ENCODE measurements at regions not wholly inside any gene's neighbourhood (a gene's known extent, or its start where the extent isn't known, plus 50 kb on each side); places are given as distances from the start of the nearest gene placed in this dataset.
"Not testable (repeated sequence)": the region's sequence is repeated elsewhere in the genome, so short reads cannot be mapped to it uniquely, and the experiment has no call there.

- no peak for DNase-seq
Observed at GRCh38 chr18:34942276-34942675, 98.9 kb upstream of the MAPRE2 start.

GRCh38 chr18:34942975-34943374 is 98.2 kb upstream of the MAPRE2 start:
- no peak for DNase-seq

- DNase-seq, result no peak
Observed at GRCh38 chr18:34943587-34943986, 97.6 kb upstream of the MAPRE2 start.

- DNase-seq, result no peak
Observed at GRCh38 chr18:34947711-34948125, 93.5 kb upstream of the MAPRE2 start.

- no peak for DNase-seq
Observed at GRCh38 chr18:34951625-34952379, 89.4 kb upstream of the MAPRE2 start.

GRCh38 chr18:34953212-34953611 is 88.0 kb upstream of the MAPRE2 start:
- no peak for DNase-seq

GRCh38 chr18:34955494-34955893 is 85.7 kb upstream of the MAPRE2 start:
- not testable (repeated sequence) for DNase-seq

GRCh38 chr18:34956663-34957062 is 84.5 kb upstream of the MAPRE2 start:
- no peak for DNase-seq

GRCh38 chr18:34957119-34957863 is 83.9 kb upstream of the MAPRE2 start:
- no peak for DNase-seq

- no peak for DNase-seq
Observed at GRCh38 chr18:34957864-34958259, 83.4 kb upstream of the MAPRE2 start.

- DNase-seq, result no peak
Observed at GRCh38 chr18:34959211-34959829, 81.9 kb upstream of the MAPRE2 start.

- no peak for DNase-seq
Observed at GRCh38 chr18:34959989-34960388, 81.2 kb upstream of the MAPRE2 start.

GRCh38 chr18:34965108-34965507 is 76.1 kb upstream of the MAPRE2 start:
- DNase-seq, result peak; percentile 13

- no peak for DNase-seq
Observed at GRCh38 chr18:34965566-34965965, 75.6 kb upstream of the MAPRE2 start.

GRCh38 chr18:34970106-34970505 is 71.1 kb upstream of the MAPRE2 start:
- no peak for DNase-seq

GRCh38 chr18:34971313-34971712 is 69.9 kb upstream of the MAPRE2 start:
- no peak for DNase-seq

- no peak for DNase-seq
Observed at GRCh38 chr18:34972765-34973414, 68.3 kb upstream of the MAPRE2 start.

- peak; percentile 42 for DNase-seq
Observed at GRCh38 chr18:34976123-34976522, 65.1 kb upstream of the MAPRE2 start.

- no peak for DNase-seq
Observed at GRCh38 chr18:34976534-34976898, 64.7 kb upstream of the MAPRE2 start.

GRCh38 chr18:34976899-34977837 is 64.0 kb upstream of the MAPRE2 start:
- DNase-seq, result peak; percentile 90

GRCh38 chr18:34977838-34978532 is 63.2 kb upstream of the MAPRE2 start:
- peak; percentile 89 for DNase-seq

GRCh38 chr18:34978533-34978893 is 62.7 kb upstream of the MAPRE2 start:
- DNase-seq, result no peak
